ENCODE measurements at regions not wholly inside any gene's neighbourhood (a gene's known extent, or its start where the extent isn't known, plus 50 kb on each side); places are given as distances from the start of the nearest gene placed in this dataset.

DNA sequence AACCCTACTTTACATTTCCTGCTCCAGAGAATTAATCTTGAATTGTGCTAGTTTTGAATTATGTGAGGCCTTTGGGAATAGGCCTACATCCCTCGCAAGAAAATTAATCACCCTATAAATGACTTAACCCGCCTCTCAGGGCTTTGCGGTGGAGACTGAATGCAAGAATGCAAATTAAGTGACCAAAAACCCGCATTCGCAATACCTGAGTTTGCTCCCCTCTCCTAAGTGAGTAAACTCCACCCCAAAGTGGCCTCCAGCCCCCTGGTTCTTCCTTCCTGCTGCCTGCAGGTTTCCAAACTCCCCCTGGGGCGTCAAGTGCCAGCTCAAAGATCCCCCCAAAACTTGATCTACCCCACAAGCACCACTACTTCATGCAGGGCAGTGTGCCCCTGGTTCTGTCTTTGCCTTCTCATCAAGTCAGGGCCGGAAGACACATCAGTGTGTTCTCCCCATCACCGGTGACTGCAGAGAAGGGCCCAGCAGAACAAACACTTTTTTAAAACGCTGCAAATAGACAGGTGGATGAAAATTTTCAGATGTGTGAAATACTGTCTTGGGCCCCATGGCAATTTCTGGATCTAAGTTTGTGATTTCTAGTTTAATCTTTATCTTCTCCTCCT lies 644.7 kb downstream of the VRK1 start:
- no peak for TF ChIP-seq ELF1 (IDR thresholded peaks at IDR 0.05)
- TF ChIP-seq, protein P1, sequence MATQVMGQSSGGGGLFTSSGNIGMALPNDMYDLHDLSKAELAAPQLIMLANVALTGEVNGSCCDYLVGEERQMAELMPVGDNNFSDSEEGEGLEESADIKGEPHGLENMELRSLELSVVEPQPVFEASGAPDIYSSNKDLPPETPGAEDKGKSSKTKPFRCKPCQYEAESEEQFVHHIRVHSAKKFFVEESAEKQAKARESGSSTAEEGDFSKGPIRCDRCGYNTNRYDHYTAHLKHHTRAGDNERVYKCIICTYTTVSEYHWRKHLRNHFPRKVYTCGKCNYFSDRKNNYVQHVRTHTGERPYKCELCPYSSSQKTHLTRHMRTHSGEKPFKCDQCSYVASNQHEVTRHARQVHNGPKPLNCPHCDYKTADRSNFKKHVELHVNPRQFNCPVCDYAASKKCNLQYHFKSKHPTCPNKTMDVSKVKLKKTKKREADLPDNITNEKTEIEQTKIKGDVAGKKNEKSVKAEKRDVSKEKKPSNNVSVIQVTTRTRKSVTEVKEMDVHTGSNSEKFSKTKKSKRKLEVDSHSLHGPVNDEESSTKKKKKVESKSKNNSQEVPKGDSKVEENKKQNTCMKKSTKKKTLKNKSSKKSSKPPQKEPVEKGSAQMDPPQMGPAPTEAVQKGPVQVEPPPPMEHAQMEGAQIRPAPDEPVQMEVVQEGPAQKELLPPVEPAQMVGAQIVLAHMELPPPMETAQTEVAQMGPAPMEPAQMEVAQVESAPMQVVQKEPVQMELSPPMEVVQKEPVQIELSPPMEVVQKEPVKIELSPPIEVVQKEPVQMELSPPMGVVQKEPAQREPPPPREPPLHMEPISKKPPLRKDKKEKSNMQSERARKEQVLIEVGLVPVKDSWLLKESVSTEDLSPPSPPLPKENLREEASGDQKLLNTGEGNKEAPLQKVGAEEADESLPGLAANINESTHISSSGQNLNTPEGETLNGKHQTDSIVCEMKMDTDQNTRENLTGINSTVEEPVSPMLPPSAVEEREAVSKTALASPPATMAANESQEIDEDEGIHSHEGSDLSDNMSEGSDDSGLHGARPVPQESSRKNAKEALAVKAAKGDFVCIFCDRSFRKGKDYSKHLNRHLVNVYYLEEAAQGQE (IDR thresholded peaks at IDR 0.05; ENCODE audit: low read depth, low read length): no peak

Data from SK-N-SH (cell line).